ENCODE measurements at regions not wholly inside any gene's neighbourhood (a gene's known extent, or its start where the extent isn't known, plus 50 kb on each side); places are given as distances from the start of the nearest gene placed in this dataset.

DNA sequence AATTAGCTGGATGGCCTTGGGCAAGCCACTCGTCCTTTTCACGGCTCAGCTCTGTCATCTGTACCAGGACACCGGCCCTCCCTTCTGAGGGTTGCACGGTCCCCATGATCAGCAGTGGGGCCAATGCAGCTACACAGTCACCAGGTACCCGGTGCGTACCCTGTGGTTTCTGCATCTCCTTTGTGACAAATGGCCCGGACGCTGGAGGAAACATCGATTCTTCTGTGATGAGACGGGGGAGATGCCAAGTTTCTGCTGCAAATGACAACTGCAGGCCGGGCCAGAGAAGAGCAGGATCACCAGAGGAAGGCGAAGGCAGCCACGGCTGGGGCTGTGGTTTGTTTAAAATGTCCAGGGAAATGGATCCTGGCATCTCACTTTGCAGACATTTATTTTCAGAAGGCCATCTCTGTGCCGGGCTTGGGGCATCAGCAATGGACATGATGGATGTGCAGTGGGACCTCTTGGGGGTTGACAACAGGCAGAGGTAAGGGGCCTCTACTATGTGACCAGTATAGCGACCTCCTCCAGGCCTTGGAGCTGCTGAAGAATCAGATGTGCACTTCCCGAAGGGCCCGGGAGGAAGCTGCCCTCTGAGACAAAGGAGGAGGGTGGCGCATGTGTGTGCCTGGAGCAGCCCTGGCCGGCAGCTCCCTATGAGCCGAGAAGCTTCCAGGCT lies 221.9 kb upstream of the C1orf174 start:
- no peak for FAIRE-seq

DNA sequence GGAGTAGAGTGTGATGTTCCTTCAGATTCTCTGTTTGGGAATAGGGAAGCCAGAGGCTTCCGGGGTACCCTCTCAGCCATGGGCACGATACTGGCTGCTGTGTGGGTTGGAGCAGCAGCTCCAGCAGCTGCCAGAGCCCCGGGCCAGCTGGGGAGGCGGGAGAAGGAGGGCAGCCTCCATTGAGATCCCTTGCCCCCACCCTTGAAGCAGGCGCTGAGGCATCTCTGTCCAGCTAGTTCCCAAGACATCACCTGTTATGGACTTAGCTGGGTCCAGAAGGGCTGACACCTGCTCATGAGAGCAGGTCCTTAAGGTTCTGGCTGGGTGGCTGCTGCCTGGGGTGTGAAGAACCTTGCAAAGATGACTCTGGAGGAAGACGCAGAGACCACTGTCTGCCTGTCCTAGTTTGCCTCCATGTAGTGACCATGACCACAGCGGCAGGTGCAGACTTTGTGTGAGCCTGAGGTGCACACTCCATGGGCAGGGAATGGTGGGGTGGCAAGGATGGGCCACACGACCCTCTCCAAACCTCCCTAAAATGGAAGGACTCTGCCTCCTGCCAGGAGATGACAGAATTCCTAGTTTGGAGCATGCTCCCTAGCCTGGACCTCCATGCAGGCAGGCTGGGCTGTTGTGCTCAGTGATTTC lies 222.6 kb upstream of the C1orf174 start:
- FAIRE-seq = no peak

- no peak for FAIRE-seq
Observed at GRCh38 chr1:4124631-4125145, 224.6 kb upstream of the C1orf174 start.

- no peak for FAIRE-seq
Observed at GRCh38 chr1:4126251-4126650, 226.2 kb upstream of the C1orf174 start.

DNA sequence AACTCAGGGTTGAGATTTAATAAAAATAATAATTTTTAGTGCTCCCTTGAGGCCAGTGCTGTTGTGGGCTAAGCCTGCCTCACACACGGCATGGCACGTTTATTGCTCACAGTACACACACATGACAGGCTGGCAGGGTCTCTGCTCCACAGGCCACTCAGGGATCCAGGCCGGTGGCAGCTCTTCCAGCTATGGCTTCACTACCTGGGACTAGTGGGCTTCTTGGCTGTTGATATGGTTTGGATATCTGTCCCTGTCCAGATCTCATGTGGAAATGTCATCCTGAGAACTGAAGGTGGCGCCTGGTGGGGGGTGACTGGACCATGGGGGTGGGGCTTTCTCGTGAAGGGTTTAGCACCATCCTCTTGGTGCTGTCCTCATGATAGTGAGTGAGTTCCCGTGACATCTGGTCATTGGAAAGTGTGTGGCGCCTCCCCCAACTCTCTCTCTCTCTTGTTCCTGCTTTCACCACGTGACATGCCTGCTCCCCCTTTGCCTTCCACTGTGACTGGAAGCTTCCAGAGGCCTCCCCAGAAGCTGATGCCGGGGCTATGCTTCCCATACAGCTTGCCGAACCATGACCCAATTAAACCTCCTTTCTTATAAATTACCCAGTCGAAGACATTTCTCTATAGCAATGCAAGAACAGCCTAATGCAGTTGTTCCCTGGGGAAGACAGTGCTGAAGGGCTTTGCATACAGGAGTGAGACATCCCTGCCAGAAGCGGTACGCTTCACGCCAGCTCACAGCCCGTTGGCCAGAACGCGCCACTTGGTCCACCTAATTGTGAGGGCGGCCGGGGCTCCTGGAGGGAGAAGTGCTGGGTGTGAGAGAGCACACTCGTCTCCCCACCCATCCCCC lies 226.9 kb upstream of the C1orf174 start:
- FAIRE-seq = no peak

DNA sequence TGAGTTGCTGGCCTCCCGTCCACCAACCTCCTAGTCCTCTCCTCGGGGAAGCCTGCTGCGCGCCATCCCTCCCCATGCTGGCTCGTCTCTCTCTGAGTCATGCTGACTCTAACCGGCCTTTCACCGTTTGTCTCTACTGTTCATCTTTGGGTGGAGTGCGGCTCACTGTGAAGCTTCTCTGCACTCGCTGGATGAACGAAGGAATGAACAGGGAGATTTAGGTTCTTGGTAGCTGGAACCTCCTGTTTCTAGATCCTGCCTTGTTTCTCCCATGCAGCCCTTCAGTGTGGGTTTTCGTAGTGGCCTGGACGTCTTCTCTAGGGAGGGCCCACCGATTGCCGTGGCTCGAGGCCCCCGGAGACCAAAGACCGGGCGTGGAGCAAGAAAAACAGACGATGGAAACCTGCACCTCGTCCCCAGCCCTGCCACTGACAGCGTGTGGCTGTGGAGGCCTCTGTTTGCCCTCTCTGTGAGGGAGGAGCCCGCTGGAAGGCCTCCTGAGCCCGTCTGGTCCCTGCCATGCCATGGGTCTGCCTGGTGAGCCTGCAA lies 227.6 kb upstream of the C1orf174 start:
- FAIRE-seq = no peak

DNA sequence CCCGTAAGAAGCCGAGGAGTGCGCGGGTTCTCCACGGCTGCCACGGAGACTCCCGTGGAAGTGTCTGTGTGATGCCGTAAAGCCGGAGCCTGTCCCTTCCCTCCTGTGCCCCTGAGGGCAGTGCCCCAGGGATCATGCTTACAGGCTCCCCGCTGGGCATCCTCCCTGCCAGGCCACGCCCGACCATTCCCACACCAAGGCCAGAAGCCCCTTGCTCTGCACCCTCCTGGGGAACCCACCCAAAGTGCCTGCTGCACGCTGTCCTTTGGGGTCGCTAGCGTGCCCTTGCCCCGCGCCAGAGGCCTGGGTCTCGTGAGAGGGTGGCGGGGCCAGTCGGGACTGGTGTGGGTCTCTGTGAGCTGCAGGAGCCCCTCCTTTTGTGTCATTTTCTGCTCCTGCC lies 228.5 kb upstream of the C1orf174 start:
- no peak for FAIRE-seq

GRCh38 chr1:4129693-4130092 lies 229.6 kb upstream of the C1orf174 start:
- FAIRE-seq = no peak

DNA sequence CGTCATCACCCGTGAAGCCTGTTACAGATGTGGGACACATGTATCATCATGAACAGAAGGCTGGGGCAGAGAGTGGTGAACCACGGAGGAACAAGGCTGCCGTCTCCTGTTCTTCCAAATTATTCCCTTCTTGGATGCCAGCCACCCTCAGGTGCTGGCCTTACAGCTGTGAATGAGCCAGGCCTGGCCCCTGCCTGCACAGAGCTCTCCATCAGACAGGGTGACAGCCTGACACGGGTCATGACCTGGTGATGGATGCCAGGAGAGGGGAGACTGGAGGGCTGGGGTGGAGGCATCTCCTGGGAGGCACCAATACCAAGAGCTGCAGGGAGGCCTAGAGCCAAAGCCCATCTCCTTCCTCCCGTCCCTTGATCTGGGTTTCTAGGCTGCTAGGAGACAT lies 230.0 kb upstream of the C1orf174 start:
- FAIRE-seq = no peak

GRCh38 chr1:4131734-4132133 lies 231.7 kb upstream of the C1orf174 start:
- no peak for FAIRE-seq

GRCh38 chr1:4132352-4133296 lies 232.6 kb upstream of the C1orf174 start:
- FAIRE-seq = no peak

- no peak for FAIRE-seq
Observed at GRCh38 chr1:4133297-4133938, 233.3 kb upstream of the C1orf174 start.

DNA sequence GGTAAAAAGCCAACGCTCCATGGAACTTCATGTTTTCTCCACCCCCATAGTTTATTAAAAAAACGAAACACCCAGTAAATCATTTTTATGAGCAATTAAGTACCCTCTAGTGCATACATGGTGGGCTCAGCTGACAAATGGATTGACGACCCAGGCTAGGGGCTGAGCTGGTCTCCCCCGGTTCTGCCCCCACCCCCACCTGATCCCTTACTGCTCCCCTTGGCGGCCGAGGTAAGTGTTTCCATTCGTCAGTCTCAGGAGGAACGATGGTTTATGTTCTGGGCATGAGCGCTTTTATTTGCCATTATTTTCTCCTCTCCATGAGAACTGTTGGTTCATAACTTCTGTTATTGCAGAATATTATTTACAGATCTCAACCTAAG lies 233.9 kb upstream of the C1orf174 start:
- no peak for FAIRE-seq

DNA sequence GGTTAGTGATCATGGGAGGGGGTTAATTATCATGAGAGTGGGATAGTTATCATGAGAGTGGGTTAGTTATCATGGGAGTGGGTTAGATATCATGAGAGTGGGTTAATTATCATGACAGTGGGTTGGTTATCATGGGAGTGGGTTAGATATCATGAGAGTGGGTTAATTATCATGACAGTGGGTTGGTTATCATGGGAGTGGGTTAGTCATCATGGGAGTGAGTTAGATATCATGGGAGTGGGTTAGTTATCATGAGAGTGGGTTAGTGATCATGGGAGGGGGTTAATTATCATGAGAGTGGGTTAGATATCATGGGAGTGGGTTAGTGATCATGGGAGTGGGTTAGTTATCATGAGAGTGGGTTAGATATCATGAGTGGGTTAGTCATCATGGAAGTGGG lies 235.8 kb upstream of the C1orf174 start:
- FAIRE-seq = peak; percentile 68

- FAIRE-seq = no peak
Observed at GRCh38 chr1:4137621-4138415, 237.7 kb upstream of the C1orf174 start.

DNA sequence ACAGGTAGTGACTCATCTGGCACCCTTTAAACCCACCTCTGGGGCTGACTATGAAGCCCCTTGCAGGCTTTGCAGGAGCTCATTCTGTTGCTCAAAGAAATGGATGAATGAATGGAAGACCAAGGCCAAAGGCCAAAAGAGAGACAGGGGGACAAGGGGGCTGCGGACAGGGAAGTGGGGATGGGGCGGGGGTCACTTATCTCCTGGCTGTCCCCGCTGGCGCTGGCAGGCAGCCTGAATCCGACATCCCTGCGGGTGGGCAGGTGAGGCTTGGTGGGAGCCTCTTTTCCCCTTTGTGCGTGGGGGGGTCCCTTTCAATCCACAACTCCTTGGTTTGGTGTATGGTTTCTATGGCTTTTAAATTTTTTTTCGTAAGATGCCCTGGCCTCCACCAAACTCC lies 239.6 kb upstream of the C1orf174 start:
- FAIRE-seq = no peak

DNA sequence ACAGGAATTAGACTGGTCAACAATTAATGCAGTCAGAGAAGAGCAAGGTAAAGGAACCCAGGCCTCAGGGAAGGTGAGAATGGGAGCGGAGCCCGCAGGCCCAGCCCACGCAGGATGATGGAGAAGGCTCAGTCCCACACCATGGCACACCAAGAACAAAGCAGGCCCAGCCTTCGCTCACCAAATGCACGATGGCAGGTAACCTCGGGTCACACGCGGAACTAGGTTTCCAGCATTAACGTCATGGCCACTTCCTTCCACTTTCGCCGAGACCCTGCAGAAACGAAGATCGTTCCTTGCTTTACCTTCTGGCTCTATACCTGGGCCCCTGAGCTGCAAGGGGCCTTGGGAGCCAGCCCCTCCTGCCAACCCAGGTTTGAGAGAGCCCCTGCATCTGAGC lies 240.2 kb upstream of the C1orf174 start:
- no peak for FAIRE-seq

DNA sequence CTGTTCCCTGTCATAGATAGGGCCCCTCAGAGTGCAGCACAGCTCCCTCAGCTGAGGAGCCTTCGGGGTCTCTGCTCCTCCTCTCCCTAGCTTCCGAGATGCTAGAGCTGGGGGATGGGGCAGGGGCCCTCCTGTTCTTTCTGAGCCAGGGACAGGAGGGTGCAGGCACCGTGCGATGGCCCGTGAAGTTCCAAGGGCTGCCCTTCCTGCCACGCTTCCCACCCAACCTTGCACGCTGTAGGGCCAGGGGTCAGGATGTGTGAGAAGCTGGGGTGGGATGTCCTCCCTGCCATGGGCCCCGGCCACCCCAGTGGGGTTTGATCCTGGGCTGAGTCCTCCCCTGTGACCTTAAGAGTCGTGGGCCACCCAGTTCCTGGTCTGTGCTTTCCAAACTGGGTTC lies 240.7 kb upstream of the C1orf174 start:
- FAIRE-seq = no peak

DNA sequence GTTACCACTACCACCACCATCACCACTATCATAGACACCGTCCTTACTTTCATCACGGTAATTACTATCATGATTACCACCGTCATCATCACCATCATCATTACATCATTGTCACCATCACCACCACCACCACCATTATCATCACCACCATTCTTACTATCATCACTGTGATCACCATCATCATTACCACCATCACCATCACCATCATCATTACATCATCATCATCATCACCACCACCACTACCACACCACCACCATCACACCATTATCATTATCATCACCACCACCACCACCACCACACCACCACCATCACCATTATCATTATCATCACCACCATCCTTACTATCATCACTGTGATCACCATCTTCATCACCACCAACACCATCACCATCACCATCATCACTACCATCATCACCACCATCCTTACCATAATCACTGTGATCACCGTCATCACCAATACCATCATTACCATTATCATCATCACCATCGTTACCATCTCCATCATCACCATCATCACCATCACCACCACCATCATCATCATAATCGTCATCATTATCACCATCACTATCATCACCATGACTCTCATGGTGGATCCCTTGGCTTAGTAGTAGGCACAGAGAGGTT lies 244.4 kb upstream of the C1orf174 start:
- FAIRE-seq = peak; percentile 65

- no peak for FAIRE-seq
Observed at GRCh38 chr1:4146101-4146500, 246.0 kb upstream of the C1orf174 start.
